DOHH2 (cell line): ENCODE measurements at regions not wholly inside any gene's neighbourhood (a gene's known extent, or its start where the extent isn't known, plus 50 kb on each side); places are given as distances from the start of the nearest gene placed in this dataset.

Source experiments
- H3F3A ChIP-seq: fragments of 200-600 bp; sonication (generic), shearing (Covaris generic); 2 replicates; pipeline ENCODE4 v1.6.0; 2016; ENCODE audit warnings: antibody characterized with exemption, mild to moderate bottlenecking; ENCODE audit not compliant: control insufficient read depth, insufficient read depth
- H3K27ac ChIP-seq: fragments of 200-600 bp; sonication (generic); 2 replicates; pipeline ENCODE4 v1.5.1; 2014; ENCODE audit warnings: low read depth, mild to moderate bottlenecking, low read length, moderate library complexity
- H3K27me3 ChIP-seq: fragments of 200-600 bp; sonication (generic); 2 replicates; pipeline ENCODE4 v1.6.1; 2014; ENCODE audit warnings: mild to moderate bottlenecking, low read length, mixed read lengths; ENCODE audit not compliant: control insufficient read depth
- H3K36me3 ChIP-seq: fragments of 200-600 bp; sonication (generic); 2 replicates; pipeline ENCODE4 v1.6.1; 2014; ENCODE audit warnings: mild to moderate bottlenecking, low read length, moderate library complexity, mixed read lengths; ENCODE audit not compliant: control insufficient read depth
- H3K4me1 ChIP-seq: fragments of 200-600 bp; sonication (generic); 2 replicates; pipeline ENCODE4 v1.6.1; 2014; ENCODE audit warnings: mild to moderate bottlenecking, low read length, mixed read lengths; ENCODE audit not compliant: control insufficient read depth
- H3K4me2 ChIP-seq: fragments of 200-600 bp; sonication (generic); 2 replicates; pipeline ENCODE4 v1.6.0; 2014; ENCODE audit warnings: mild to moderate bottlenecking, low read length, moderate library complexity
- H3K4me3 ChIP-seq: fragments of 200-600 bp; sonication (generic); 2 replicates; pipeline ENCODE4 v1.5.1; 2014; ENCODE audit warnings: mild to moderate bottlenecking, low read length, mixed read lengths
- H3K79me2 ChIP-seq: fragments of 200-600 bp; sonication (generic); 2 replicates; pipeline ENCODE4 v1.6.1; 2014; ENCODE audit warnings: mild to moderate bottlenecking, low read length, mixed read lengths; ENCODE audit not compliant: control insufficient read depth
- H3K9me2 ChIP-seq: fragments of 200-600 bp; sonication (generic); replicated peaks from 2 replicates; pipeline ENCODE4 v1.6.1; 2014; ENCODE audit warnings: mild to moderate bottlenecking, low read length, mixed read lengths; ENCODE audit not compliant: control insufficient read depth
- H3K9me3 ChIP-seq: fragments of 200-600 bp; sonication (generic); 2 replicates; pipeline ENCODE4 v1.6.1; 2014; ENCODE audit warnings: antibody characterized with exemption, low read length, mixed read lengths; ENCODE audit not compliant: control insufficient read depth, insufficient read depth
- H4K20me1 ChIP-seq: fragments of 200-600 bp; sonication (generic); 2 replicates; pipeline ENCODE4 v1.6.0; 2014; ENCODE audit warnings: low read depth, mild to moderate bottlenecking, antibody characterized with exemption, low read length, moderate library complexity; ENCODE audit not compliant: control insufficient read depth, insufficient read depth
- EZH2phosphoT487 ChIP-seq: fragments of 200-600 bp; sonication (generic); IDR thresholded peaks from 2 replicates; pipeline ENCODE4 v1.6.1; 2017; ENCODE audit warnings: borderline replicate concordance, mild to moderate bottlenecking, antibody characterized with exemption, low read length, moderate library complexity, mixed read lengths
- TF ChIP-seq, protein P1 (sequence below): fragments of 200-600 bp; sonication (generic); IDR thresholded peaks from one replicate; pipeline ENCODE4 v1.5.1; 2014; ENCODE audit warnings: antibody characterized with exemption, mild to moderate bottlenecking, low read depth, low read length; ENCODE audit not compliant: poor library complexity, severe bottlenecking

DNA sequence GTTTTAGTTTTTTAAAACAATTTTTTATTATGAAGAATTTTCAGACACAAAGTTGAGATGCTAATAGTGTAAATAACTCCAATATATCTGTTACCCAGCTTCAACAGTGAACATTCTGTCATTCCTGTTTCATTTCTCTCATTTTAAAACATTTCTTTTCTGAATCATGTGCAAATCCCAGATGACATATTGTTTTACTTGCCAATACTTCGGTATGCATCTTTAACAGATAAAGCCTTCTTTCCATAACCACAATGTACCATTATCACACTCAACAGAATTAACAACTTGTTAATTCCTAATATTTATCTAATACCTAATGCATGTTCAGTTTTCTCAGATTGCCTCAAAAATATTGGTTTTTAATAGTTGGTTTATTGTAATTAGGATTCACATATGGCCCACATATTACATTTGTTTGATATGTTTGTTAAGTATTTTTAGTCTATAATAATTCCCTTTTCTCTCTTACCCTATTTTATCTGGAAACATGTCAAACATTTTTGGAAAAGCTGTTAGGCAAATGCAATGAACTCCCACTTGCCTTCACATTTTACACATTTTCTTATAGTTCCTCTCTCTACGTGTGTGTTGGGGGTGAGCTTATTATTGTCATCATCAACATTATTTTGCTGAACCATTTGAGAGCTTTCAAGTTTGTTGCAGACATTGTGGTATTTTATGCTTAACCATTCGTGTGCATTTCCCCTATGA, 58.7 kb upstream of the ANKRD55 start:
- peaks cover 3% of the 10 kb centered on the region; the same call in 1 of the 2 replicates for H3K9me3 ChIP-seq
- H3K9me2 ChIP-seq, result no peaks in the 10 kb centered on the region
- H4K20me1 ChIP-seq, result no peaks in the 10 kb centered on the region
- no peaks in the 10 kb centered on the region for H3K4me1 ChIP-seq
- H3K79me2 ChIP-seq, result no peaks in the 10 kb centered on the region
- no peak overlapping the region for H3K27ac ChIP-seq
- no peak for TF ChIP-seq EZH2phosphoT487
- TF ChIP-seq, protein P1, sequence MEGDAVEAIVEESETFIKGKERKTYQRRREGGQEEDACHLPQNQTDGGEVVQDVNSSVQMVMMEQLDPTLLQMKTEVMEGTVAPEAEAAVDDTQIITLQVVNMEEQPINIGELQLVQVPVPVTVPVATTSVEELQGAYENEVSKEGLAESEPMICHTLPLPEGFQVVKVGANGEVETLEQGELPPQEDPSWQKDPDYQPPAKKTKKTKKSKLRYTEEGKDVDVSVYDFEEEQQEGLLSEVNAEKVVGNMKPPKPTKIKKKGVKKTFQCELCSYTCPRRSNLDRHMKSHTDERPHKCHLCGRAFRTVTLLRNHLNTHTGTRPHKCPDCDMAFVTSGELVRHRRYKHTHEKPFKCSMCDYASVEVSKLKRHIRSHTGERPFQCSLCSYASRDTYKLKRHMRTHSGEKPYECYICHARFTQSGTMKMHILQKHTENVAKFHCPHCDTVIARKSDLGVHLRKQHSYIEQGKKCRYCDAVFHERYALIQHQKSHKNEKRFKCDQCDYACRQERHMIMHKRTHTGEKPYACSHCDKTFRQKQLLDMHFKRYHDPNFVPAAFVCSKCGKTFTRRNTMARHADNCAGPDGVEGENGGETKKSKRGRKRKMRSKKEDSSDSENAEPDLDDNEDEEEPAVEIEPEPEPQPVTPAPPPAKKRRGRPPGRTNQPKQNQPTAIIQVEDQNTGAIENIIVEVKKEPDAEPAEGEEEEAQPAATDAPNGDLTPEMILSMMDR, result no peak
- H3K27me3 ChIP-seq, result no peaks in the 10 kb centered on the region
- no peaks in the 10 kb centered on the region for H3F3A ChIP-seq
- H3K4me3 ChIP-seq, result no peak overlapping the region
- H3K4me2 ChIP-seq, result no peak overlapping the region
- H3K36me3 ChIP-seq, result no peaks in the 10 kb centered on the region

DNA sequence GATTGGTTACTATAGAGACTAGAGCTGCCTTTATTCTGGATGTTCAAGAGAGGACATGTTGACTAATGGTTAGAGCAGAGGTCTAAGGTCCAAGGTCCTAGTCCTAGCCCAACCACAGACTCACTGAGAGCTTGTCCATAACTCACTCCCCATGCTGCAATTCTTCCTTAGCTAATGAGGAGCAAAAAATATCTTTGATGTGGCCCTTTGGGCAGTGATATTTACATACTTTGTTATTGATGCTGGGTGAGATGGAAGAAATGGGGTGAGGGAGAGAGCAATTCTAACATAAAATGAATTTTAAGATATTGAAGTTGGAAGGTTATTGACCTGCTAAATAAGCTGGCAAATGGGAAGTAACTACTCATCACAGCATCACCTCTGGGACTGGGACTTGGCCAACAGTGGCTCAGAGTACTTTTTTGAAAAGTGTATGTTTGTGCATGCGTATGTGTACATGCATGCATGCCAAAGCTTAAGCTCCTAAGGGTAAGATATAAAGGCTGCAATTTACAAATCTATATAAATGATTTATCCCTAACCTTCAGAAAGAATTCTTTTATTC, 58.0 kb upstream of the ANKRD55 start:
- Histone ChIP-seq H3K4me1 (no peaks in the 10 kb centered on the region), H3K9me2 (no peaks in the 10 kb centered on the region), H3K4me2 (no peak overlapping the region), H3K4me3 (no peak overlapping the region), H3K27me3 (no peaks in the 10 kb centered on the region), H3F3A (no peaks in the 10 kb centered on the region), H3K27ac (no peak overlapping the region), H4K20me1 (no peaks in the 10 kb centered on the region), H3K9me3 (peaks cover 3% of the 10 kb centered on the region; the same call in 1 of the 2 replicates), H3K79me2 (no peaks in the 10 kb centered on the region), H3K36me3 (no peaks in the 10 kb centered on the region)
- no peak for TF ChIP-seq EZH2phosphoT487
- TF ChIP-seq, protein P1, result no peak

DNA sequence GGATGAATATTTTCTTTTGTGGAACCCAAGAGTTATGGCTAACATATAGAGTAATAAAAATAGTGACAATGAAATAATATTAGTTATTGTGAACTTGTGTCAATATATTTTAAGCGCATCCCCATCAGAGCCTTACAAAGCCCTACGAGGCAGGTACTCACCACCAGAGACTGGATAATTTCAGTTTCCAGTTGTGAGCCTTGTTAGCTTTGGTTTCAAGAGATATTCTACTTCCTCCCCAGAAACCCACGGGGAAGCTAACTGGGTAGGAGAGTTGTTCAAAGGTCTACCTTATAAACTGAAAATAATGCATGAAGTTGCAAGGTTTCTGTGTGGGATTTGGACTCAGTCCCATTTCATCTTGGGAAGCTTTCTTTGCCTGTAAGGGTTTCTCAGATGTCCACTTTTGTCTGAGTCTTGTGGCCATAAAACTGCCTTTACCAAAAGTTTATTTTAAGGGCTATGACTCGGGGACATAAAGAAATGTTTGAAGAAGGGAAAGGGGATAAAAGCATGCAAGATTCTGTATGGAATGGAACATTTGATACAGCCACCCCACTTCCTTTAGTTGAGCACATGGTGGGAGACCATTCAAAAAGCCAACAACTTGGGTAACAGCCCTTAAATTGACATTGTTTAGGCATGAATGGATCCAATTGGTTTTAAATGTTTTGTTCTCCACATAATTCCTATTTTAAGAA, 57.4 kb upstream of the ANKRD55 start:
- no peak overlapping the region for H3K27ac ChIP-seq

More for the DNA sequence above, 57.4 kb upstream of the ANKRD55 start:
- no peak for TF ChIP-seq EZH2phosphoT487
- TF ChIP-seq, protein P1, result no peak
- Histone ChIP-seq H3K9me3 (peaks cover 3% of the 10 kb centered on the region; the same call in 1 of the 2 replicates), H3K4me1 (no peaks in the 10 kb centered on the region), H4K20me1 (no peaks in the 10 kb centered on the region), H3K27me3 (no peaks in the 10 kb centered on the region), H3K4me2 (no peak overlapping the region), H3K79me2 (no peaks in the 10 kb centered on the region), H3K36me3 (no peaks in the 10 kb centered on the region), H3K9me2 (no peaks in the 10 kb centered on the region), H3F3A (no peaks in the 10 kb centered on the region), H3K4me3 (no peak overlapping the region)
